ENCODE measurements at regions not wholly inside any gene's neighbourhood (a gene's known extent, or its start where the extent isn't known, plus 50 kb on each side); places are given as distances from the start of the nearest gene placed in this dataset.
"Not testable (repeated sequence)": the region's sequence is repeated elsewhere in the genome, so short reads cannot be mapped to it uniquely, and the experiment has no call there.

- DNase-seq = no peak
These were observed 56.5 kb upstream of the ORC5 start for GRCh38 chr7:104264285-104264684.

GRCh38 chr7:104267701-104268368 is 60.0 kb upstream of the ORC5 start:
- DNase-seq = peak; percentile 20

GRCh38 chr7:104271948-104272347 is 56.5 kb upstream of the LHFPL3 start:
- no peak for DNase-seq

- peak; percentile 30 for DNase-seq
These were observed 55.5 kb upstream of the LHFPL3 start for GRCh38 chr7:104272767-104273384.

- DNase-seq = no peak
These were observed 52.5 kb upstream of the LHFPL3 start for GRCh38 chr7:104275900-104276299.

GRCh38 chr7:104276730-104277129 is 51.7 kb upstream of the LHFPL3 start:
- not testable (repeated sequence) for DNase-seq
